KMS-11 (cell line): ENCODE measurements at regions not wholly inside any gene's neighbourhood (a gene's known extent, or its start where the extent isn't known, plus 50 kb on each side); places are given as distances from the start of the nearest gene placed in this dataset.
A peak's percentile ranks its signal among the peaks of the same experiment; 100 is the strongest.

Experiments
- H2AFZ ChIP-seq: fragments of 200-600 bp; sonication (generic); 2 replicates; pipeline ENCODE4 v1.6.1; 2016; ENCODE audit warnings: antibody characterized with exemption, mixed run types, low read depth
- H3K27ac ChIP-seq: fragments of 200-600 bp; sonication (generic); 2 replicates; pipeline ENCODE4 v1.6.1; 2016; ENCODE audit warnings: mild to moderate bottlenecking, mixed run types
- H3K27me3 ChIP-seq: fragments of 200-600 bp; sonication (generic); 2 replicates; pipeline ENCODE4 v1.6.1; 2017; ENCODE audit warnings: mild to moderate bottlenecking, low read depth, mixed run types, moderate library complexity; ENCODE audit not compliant: insufficient read depth
- H3K36me3 ChIP-seq: fragments of 200-600 bp; sonication (generic); 2 replicates; pipeline ENCODE4 v1.6.1; 2017; ENCODE audit warnings: mild to moderate bottlenecking, mixed run types; ENCODE audit not compliant: insufficient read depth
- H3K4me1 ChIP-seq: fragments of 200-600 bp; sonication (generic); 2 replicates; pipeline ENCODE4 v1.6.1; 2016; ENCODE audit warnings: mild to moderate bottlenecking, low read depth, mixed run types; ENCODE audit not compliant: poor library complexity, severe bottlenecking
- H3K4me2 ChIP-seq: fragments of 200-600 bp; sonication (generic); 2 replicates; pipeline ENCODE4 v1.7.0; 2016; ENCODE audit warnings: mild to moderate bottlenecking, mixed run types
- H3K4me3 ChIP-seq: fragments of 200-600 bp; sonication (generic); IDR thresholded peaks from 2 replicates; pipeline ENCODE4 v1.6.1; 2017; ENCODE audit warnings: low read depth, low read length, mixed read lengths; ENCODE audit not compliant: insufficient read depth
- H3K79me2 ChIP-seq: fragments of 200-600 bp; sonication (generic); 2 replicates; pipeline ENCODE4 v1.6.1; 2016; ENCODE audit warnings: low read depth, mixed run types; ENCODE audit not compliant: insufficient read depth
- H3K9ac ChIP-seq: fragments of 200-600 bp; sonication (generic); 2 replicates; pipeline ENCODE4 v1.6.1; 2016; ENCODE audit warnings: mild to moderate bottlenecking, mixed run types
- H4K20me1 ChIP-seq: fragments of 200-600 bp; sonication (generic); 2 replicates; pipeline ENCODE4 v1.6.1; 2016; ENCODE audit warnings: mild to moderate bottlenecking, mixed run types; ENCODE audit not compliant: insufficient read depth
- CTCF ChIP-seq: fragments of 200-600 bp; sonication (generic); conservative IDR thresholded peaks from 2 replicates; pipeline ENCODE4 v1.6.1; 2017; ENCODE audit warnings: low read depth, mild to moderate bottlenecking, antibody characterized with exemption, low read length, moderate library complexity, mixed read lengths

GRCh38 chr1:59006289-59006658 lies 222.4 kb upstream of the JUN start:
- no peak overlapping the region for H3K9ac ChIP-seq
- H4K20me1 ChIP-seq: no peaks in the 10 kb centered on the region
- peaks cover 48% of the 10 kb centered on the region for H3K4me1 ChIP-seq
- peak overlapping the region; percentile 33; the same call in 1 of the 2 replicates for H3K4me2 ChIP-seq
- no peaks in the 10 kb centered on the region for H3K27me3 ChIP-seq
- H3K27ac ChIP-seq: no peak overlapping the region
- H2AFZ ChIP-seq: no peak overlapping the region
- H3K79me2 ChIP-seq: no peaks in the 10 kb centered on the region
- no peak overlapping the region for H3K4me3 ChIP-seq
- no peaks in the 10 kb centered on the region for H3K36me3 ChIP-seq
- TF ChIP-seq CTCF: no peak

GRCh38 chr1:59006932-59007331 lies 223.1 kb upstream of the JUN start:
- Histone ChIP-seq H3K4me1 (peaks cover 48% of the 10 kb centered on the region), H3K9ac (no peak overlapping the region), H3K4me3 (no peak overlapping the region), H3K4me2 (no peak overlapping the region; the same call in 1 of the 2 replicates), H2AFZ (no peak overlapping the region), H3K27ac (no peak overlapping the region), H3K36me3 (no peaks in the 10 kb centered on the region), H3K79me2 (no peaks in the 10 kb centered on the region), H3K27me3 (no peaks in the 10 kb centered on the region), H4K20me1 (no peaks in the 10 kb centered on the region)
- TF ChIP-seq CTCF: no peak

GRCh38 chr1:59007429-59007819 lies 223.6 kb upstream of the JUN start:
- H3K4me1 ChIP-seq: peaks cover 48% of the 10 kb centered on the region
- no peak overlapping the region for H3K4me3 ChIP-seq
- H4K20me1 ChIP-seq: no peaks in the 10 kb centered on the region
- H3K4me2 ChIP-seq: peak overlapping the region; percentile 67
- no peaks in the 10 kb centered on the region for H3K79me2 ChIP-seq
- no peaks in the 10 kb centered on the region for H3K36me3 ChIP-seq
- no peak overlapping the region for H2AFZ ChIP-seq
- H3K27ac ChIP-seq: peak overlapping the region; percentile 45; the same call in 1 of the 2 replicates
- no peak for TF ChIP-seq CTCF
- H3K27me3 ChIP-seq: no peaks in the 10 kb centered on the region
- no peak overlapping the region for H3K9ac ChIP-seq

- peaks cover 48% of the 10 kb centered on the region for H3K4me1 ChIP-seq
- H3K79me2 ChIP-seq: no peaks in the 10 kb centered on the region
- no peak overlapping the region for H3K4me3 ChIP-seq
- H3K27ac ChIP-seq: peak overlapping the region; percentile 45; the same call in 1 of the 2 replicates
- H3K27me3 ChIP-seq: no peaks in the 10 kb centered on the region
- no peak overlapping the region for H3K9ac ChIP-seq
- peak overlapping the region; percentile 67 for H3K4me2 ChIP-seq
- H4K20me1 ChIP-seq: no peaks in the 10 kb centered on the region
- H3K36me3 ChIP-seq: no peaks in the 10 kb centered on the region
- peak overlapping the region; percentile 33; the same call in 1 of the 2 replicates for H2AFZ ChIP-seq
- no peak for TF ChIP-seq CTCF
Observed at GRCh38 chr1:59007820-59008598, 224.2 kb upstream of the JUN start.
